Activated T-helper 1 cell treated with anti-CD3 and anti-CD28 coated beads, Interleukin-12 subunit alpha, Interleukin-12 subunit beta, Interleukin-2, Interleukin-4 antibody, amounts not matched to agents 30 ng/mL and 10 ng/mL and 1 ng/mL, durations not matched to agents 14 hours and 24 hours and 36 hours (primary cell): ENCODE measurements at regions not wholly inside any gene's neighbourhood (a gene's known extent, or its start where the extent isn't known, plus 50 kb on each side); places are given as distances from the start of the nearest gene placed in this dataset.

Experiments
- DNase-seq: peaks from one replicate; pipeline ENCODE4 v3.0.0; 2021; ENCODE audit warnings: low spot score
- H3K27ac Mint-ChIP-seq: one replicate; pipeline ENCODE4 v1.8.0; 2021; ENCODE audit warnings: mild to moderate bottlenecking, mixed read lengths
- H3K27me3 Mint-ChIP-seq: one replicate; pipeline ENCODE4 v1.8.0; 2022; ENCODE audit warnings: mild to moderate bottlenecking, moderate library complexity, mixed read lengths; ENCODE audit not compliant: insufficient read depth
- H3K36me3 Mint-ChIP-seq: one replicate; pipeline ENCODE4 v1.8.0; 2021; ENCODE audit warnings: low read depth, mixed read lengths
- H3K4me1 Mint-ChIP-seq: one replicate; pipeline ENCODE4 v1.8.0; 2021; ENCODE audit warnings: low read depth, mixed read lengths
- H3K4me3 Mint-ChIP-seq: one replicate; pipeline ENCODE4 v1.8.0; 2021; ENCODE audit warnings: mild to moderate bottlenecking, moderate library complexity, mixed read lengths
- H3K9me3 Mint-ChIP-seq: one replicate; pipeline ENCODE4 v1.8.0; 2021; ENCODE audit warnings: mixed read lengths
- intact Hi-C: fragments of 100-400 bp; cut with micrococcal nuclease; formaldehyde crosslinking; loops from one replicate; pipeline ENCODE4 v1.15.1; 2024

DNA sequence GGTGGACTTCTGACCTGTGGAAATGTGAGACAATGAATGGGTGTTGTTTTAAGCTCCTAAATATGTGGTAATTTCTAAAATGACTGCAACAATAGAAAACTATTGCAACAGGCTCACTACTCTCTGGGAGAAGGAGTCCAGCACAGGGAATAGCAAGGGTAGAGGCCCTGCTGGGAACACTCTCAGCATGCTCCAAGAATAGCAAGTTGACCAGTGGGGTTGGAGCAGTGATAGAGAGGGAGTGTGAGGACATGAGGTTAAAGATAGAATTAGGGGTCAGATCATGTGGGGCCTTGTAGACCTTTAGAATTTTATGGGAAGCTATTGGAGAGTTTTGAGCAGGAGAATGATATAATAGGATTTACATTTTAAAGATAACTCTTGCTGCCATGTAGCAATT lies 346.7 kb upstream of the CCDC196 start:
- no peak for DNase-seq
- H3K4me1 Mint-ChIP-seq, result no peaks in the 10 kb centered on the region
- H3K27ac Mint-ChIP-seq, result no peak overlapping the region
- H3K36me3 Mint-ChIP-seq, result no peaks in the 10 kb centered on the region
- H3K4me3 Mint-ChIP-seq, result no peak overlapping the region
- peaks cover 5% of the 10 kb centered on the region for H3K27me3 Mint-ChIP-seq
- H3K9me3 Mint-ChIP-seq, result no peaks in the 10 kb centered on the region
- intact Hi-C loops, result no loop called here

GRCh38 chr14:66140213-66140918 lies 345.8 kb upstream of the CCDC196 start:
- intact Hi-C loops, result no loop called here
- Mint-ChIP-seq H3K27ac (no peak overlapping the region), H3K4me1 (no peaks in the 10 kb centered on the region), H3K4me3 (no peak overlapping the region), H3K9me3 (no peaks in the 10 kb centered on the region), H3K27me3 (peaks cover 8% of the 10 kb centered on the region), H3K36me3 (no peaks in the 10 kb centered on the region)
- no peak for DNase-seq

DNA sequence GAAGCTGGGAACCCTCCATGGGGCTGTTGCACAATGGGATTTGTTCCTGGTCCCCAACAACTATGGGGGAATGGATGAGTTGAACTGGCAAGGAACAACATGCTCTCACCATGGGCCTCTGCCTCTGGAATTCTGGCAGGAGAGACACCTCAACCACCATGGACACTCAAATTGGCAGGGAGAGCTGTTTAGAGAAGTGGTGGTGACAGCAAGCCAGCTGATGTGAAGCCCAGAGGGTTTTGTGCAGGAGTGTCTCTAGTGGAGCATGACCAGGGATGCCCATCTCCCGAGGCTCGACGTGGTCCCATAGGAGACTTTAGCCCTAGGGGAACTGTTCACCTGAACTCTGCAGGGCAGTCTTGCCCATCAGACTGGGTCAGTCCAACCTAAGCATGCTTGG lies 345.2 kb upstream of the CCDC196 start:
- intact Hi-C loops, result no loop called here
- Mint-ChIP-seq H3K27me3 (peaks cover 9% of the 10 kb centered on the region), H3K27ac (no peak overlapping the region), H3K4me1 (no peaks in the 10 kb centered on the region), H3K4me3 (no peak overlapping the region), H3K36me3 (no peaks in the 10 kb centered on the region), H3K9me3 (no peaks in the 10 kb centered on the region)
- DNase-seq, result no peak

GRCh38 chr14:66141733-66142132 lies 344.4 kb upstream of the CCDC196 start:
- intact Hi-C loops, result no loop called here
- Mint-ChIP-seq H3K4me1 (no peaks in the 10 kb centered on the region), H3K4me3 (no peak overlapping the region), H3K27ac (no peak overlapping the region), H3K9me3 (no peaks in the 10 kb centered on the region), H3K36me3 (no peaks in the 10 kb centered on the region), H3K27me3 (peaks cover 13% of the 10 kb centered on the region)
- DNase-seq, result no peak

GRCh38 chr14:66143387-66144112 lies 342.6 kb upstream of the CCDC196 start:
- DNase-seq, result no peak
- Mint-ChIP-seq H3K9me3 (no peaks in the 10 kb centered on the region), H3K4me1 (no peaks in the 10 kb centered on the region), H3K4me3 (no peak overlapping the region), H3K36me3 (no peaks in the 10 kb centered on the region), H3K27me3 (peaks cover 18% of the 10 kb centered on the region), H3K27ac (no peak overlapping the region)
- intact Hi-C loops, result no loop called here

DNA sequence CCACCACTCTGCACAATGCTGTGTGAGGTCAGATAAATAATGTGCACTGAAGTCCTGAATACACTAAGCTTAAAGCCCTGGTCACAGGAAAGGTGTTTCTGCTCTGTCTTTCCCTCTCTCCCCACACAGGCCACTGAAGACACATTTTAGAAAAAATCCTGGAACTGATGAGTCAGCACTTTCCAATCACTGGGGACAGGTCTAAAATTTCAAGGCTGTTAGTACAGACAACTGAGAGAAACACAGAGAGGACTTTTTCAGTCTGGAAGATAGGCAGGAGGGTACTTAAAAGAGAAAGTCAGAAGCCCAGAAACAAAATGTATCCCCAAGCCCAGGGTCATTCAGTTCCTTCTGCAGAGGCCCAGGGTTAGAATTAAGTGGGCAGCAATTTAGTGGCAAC lies 333.9 kb upstream of the CCDC196 start:
- Mint-ChIP-seq H3K27ac (no peak overlapping the region), H3K27me3 (peaks cover 15% of the 10 kb centered on the region), H3K4me3 (no peak overlapping the region), H3K36me3 (no peaks in the 10 kb centered on the region), H3K9me3 (no peaks in the 10 kb centered on the region), H3K4me1 (no peaks in the 10 kb centered on the region)
- no peak for DNase-seq
- intact Hi-C loops, result no loop called here

DNA sequence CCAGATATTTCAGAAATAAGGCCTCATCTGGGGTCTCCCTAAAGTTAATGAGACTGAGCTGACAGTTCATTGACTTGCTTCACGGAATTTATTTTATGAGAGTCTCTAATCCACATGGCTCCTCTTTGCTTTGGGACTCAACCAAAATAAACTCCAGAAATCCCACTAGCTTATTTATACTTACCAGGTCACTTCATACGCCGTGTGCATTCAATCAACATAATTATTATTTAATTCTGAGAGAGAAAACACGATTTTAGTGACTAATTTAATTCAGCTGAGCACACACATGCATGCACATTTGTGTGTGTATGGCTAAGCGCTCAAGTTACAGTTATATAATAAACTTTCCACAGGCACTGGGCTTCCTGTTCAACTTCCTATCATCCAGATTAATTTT lies 333.4 kb upstream of the CCDC196 start:
- Mint-ChIP-seq H3K27ac (no peak overlapping the region), H3K9me3 (no peaks in the 10 kb centered on the region), H3K36me3 (no peaks in the 10 kb centered on the region), H3K4me3 (no peak overlapping the region), H3K4me1 (no peaks in the 10 kb centered on the region), H3K27me3 (peaks cover 17% of the 10 kb centered on the region)
- intact Hi-C loops, result no loop called here
- no peak for DNase-seq

DNA sequence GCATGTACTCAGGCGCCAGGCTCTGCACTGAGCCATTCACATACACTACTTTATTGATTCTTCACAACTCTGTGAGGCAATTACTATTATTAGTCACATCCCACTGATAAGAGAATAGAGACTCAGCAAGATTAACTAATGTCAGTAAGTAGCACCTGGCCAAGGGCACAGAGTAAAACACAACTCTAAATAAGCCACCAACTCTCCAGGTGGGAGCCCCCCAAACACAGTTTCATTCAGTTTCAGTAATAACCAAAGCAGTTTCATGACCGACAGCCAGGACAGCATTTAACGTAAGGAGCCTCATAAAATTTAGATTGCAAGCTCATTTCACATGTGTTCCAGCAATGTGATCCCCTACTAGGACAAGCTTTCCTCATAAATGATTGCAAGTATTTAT lies 323.1 kb upstream of the CCDC196 start:
- intact Hi-C loops, result no loop called here
- H3K36me3 Mint-ChIP-seq, result no peaks in the 10 kb centered on the region
- no peaks in the 10 kb centered on the region for H3K4me1 Mint-ChIP-seq
- H3K27me3 Mint-ChIP-seq, result peaks cover 12% of the 10 kb centered on the region
- H3K9me3 Mint-ChIP-seq, result no peaks in the 10 kb centered on the region
- no peak overlapping the region for H3K27ac Mint-ChIP-seq
- no peak for DNase-seq
- H3K4me3 Mint-ChIP-seq, result no peak overlapping the region

- Mint-ChIP-seq H3K36me3 (no peaks in the 10 kb centered on the region), H3K4me1 (no peaks in the 10 kb centered on the region), H3K27ac (no peak overlapping the region), H3K9me3 (no peaks in the 10 kb centered on the region), H3K27me3 (peaks cover 14% of the 10 kb centered on the region), H3K4me3 (no peak overlapping the region)
- intact Hi-C loops, result no loop called here
- DNase-seq, result no peak
These were observed 320.8 kb upstream of the CCDC196 start for GRCh38 chr14:66165337-66165736.

DNA sequence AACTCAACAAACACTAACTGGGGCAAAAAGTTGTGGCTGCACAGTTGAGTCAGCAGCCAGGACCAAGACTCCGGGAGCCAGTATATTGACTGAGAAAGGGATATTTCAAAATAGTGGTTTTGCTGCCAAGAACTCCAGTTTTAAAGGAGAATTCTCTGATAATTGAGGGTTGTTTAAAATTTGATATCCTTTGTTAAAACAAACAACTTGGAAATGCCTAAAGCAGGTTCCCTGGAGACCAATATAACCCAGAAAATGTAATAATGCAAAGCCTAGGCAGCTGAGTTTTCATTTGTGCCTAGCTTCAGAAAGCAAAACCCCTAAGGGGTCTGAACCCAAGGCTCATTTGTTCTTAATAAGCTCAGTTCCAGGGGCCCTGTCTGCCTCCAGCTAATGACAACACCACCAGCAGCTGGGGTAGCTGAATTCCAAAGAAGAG lies 311.7 kb upstream of the CCDC196 start:
- intact Hi-C loops, result no loop called here
- Mint-ChIP-seq H3K4me3 (no peak overlapping the region), H3K27me3 (peaks cover 15% of the 10 kb centered on the region), H3K36me3 (no peaks in the 10 kb centered on the region), H3K4me1 (no peaks in the 10 kb centered on the region), H3K9me3 (no peaks in the 10 kb centered on the region), H3K27ac (no peak overlapping the region)
- DNase-seq, result no peak

GRCh38 chr14:66177935-66178334 lies 308.2 kb upstream of the CCDC196 start:
- Mint-ChIP-seq H3K36me3 (no peaks in the 10 kb centered on the region), H3K4me3 (no peak overlapping the region), H3K27ac (no peak overlapping the region), H3K4me1 (no peaks in the 10 kb centered on the region), H3K9me3 (no peaks in the 10 kb centered on the region), H3K27me3 (peaks cover 13% of the 10 kb centered on the region)
- intact Hi-C loops, result no loop called here
- no peak for DNase-seq

- DNase-seq, result no peak
- Mint-ChIP-seq H3K4me1 (no peaks in the 10 kb centered on the region), H3K4me3 (no peak overlapping the region), H3K9me3 (peaks cover 6% of the 10 kb centered on the region), H3K27ac (no peak overlapping the region), H3K27me3 (peaks cover 2% of the 10 kb centered on the region), H3K36me3 (no peaks in the 10 kb centered on the region)
- intact Hi-C loops, result no loop called here
These were observed 289.5 kb upstream of the CCDC196 start for GRCh38 chr14:66196670-66197069.

DNA sequence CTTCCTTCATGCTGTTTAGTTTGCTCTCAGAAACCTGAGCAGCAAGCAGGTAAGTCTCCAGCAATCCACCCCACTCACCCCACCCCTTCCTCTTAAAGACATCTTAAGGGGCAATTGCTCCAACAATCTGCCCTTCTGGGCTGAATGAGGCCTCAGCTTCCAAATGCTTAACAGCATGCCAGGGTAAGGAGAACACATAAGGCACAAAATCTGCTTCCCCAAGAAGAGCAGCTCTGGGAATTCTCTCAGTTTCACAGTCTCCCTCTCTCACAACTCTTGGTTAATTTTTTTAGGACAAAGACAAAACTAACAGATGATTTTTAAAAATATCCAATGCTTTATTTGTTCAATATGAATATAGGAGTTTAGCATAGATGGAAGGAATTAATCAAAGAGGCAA lies 288.9 kb upstream of the CCDC196 start:
- H3K36me3 Mint-ChIP-seq, result no peaks in the 10 kb centered on the region
- H3K4me3 Mint-ChIP-seq, result no peak overlapping the region
- no peak overlapping the region for H3K27ac Mint-ChIP-seq
- intact Hi-C loops, result no loop called here
- peaks cover 6% of the 10 kb centered on the region for H3K9me3 Mint-ChIP-seq
- no peaks in the 10 kb centered on the region for H3K4me1 Mint-ChIP-seq
- peaks cover 2% of the 10 kb centered on the region for H3K27me3 Mint-ChIP-seq
- no peak for DNase-seq
